Endothelial cell of umbilical vein (primary cell): ENCODE measurements at regions not wholly inside any gene's neighbourhood (a gene's known extent, or its start where the extent isn't known, plus 50 kb on each side); places are given as distances from the start of the nearest gene placed in this dataset.

Experiments used
- JUN ChIP-seq: IDR thresholded peaks from 2 replicates; pipeline ENCODE4 v1.6.1; 2011; ENCODE audit warnings: borderline replicate concordance, low read depth; ENCODE audit not compliant: insufficient read length, insufficient read depth
- MYC ChIP-seq: IDR thresholded peaks from one replicate; pipeline ENCODE4 v1.6.1; 2011; ENCODE audit warnings: mild to moderate bottlenecking, low read depth, low read length
- POLR2AphosphoS5 ChIP-seq: IDR thresholded peaks from 2 replicates; pipeline ENCODE4 v1.6.1; 2012; ENCODE audit warnings: low read depth, mild to moderate bottlenecking, control low read depth, low read length, moderate library complexity; ENCODE audit not compliant: insufficient read depth
- TF ChIP-seq, protein P1 (sequence below), 2 donors: IDR thresholded peaks; 1 replicate in 1 of 2; 2 replicates in 1 of 2; pipeline ENCODE4 v1.5.1; 2011; ENCODE audit warnings: low read length in 2 of 2, mild to moderate bottlenecking in 2 of 2, moderate library complexity in 2 of 2, control low read depth in 1 of 2, inconsistent platforms in 1 of 2, low read depth in 1 of 2; ENCODE audit not compliant: insufficient read depth in 1 of 2; ENCODE audit errors: extremely low read depth in 1 of 2

DNA sequence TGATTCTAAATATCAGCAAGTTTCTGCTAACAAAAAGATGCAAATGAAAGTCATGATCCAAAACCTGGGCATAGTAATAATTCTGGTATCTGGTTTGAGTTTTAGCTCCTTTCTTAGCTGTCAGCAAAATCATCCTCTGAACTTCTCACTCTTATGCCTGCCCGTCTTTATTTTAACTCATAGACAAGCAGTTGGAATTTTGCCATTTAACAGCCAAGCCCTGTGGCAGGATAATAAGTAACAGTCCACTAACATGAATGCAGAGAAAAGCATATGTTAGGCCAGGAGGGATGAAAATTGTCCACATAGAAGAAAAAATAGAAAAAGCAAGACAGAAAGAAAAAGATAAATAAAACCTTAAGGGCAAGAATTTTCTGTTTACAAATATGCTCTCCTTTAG, 170.0 kb upstream of the LAMA2 start:
- TF ChIP-seq, protein P1, sequence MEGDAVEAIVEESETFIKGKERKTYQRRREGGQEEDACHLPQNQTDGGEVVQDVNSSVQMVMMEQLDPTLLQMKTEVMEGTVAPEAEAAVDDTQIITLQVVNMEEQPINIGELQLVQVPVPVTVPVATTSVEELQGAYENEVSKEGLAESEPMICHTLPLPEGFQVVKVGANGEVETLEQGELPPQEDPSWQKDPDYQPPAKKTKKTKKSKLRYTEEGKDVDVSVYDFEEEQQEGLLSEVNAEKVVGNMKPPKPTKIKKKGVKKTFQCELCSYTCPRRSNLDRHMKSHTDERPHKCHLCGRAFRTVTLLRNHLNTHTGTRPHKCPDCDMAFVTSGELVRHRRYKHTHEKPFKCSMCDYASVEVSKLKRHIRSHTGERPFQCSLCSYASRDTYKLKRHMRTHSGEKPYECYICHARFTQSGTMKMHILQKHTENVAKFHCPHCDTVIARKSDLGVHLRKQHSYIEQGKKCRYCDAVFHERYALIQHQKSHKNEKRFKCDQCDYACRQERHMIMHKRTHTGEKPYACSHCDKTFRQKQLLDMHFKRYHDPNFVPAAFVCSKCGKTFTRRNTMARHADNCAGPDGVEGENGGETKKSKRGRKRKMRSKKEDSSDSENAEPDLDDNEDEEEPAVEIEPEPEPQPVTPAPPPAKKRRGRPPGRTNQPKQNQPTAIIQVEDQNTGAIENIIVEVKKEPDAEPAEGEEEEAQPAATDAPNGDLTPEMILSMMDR (IDR thresholded peaks at IDR 0.05; ENCODE audit: extremely low read depth in 1 of 2, insufficient read depth in 1 of 2, low read depth in 1 of 2, low read length in 2 of 2): no peak
- no peak for TF ChIP-seq MYC
- no peak for TF ChIP-seq POLR2AphosphoS5
- TF ChIP-seq JUN: no peak
